ENCODE measurements at regions not wholly inside any gene's neighbourhood (a gene's known extent, or its start where the extent isn't known, plus 50 kb on each side); places are given as distances from the start of the nearest gene placed in this dataset.
"Not testable (repeated sequence)": the region's sequence is repeated elsewhere in the genome, so short reads cannot be mapped to it uniquely, and the experiment has no call there.

DNA sequence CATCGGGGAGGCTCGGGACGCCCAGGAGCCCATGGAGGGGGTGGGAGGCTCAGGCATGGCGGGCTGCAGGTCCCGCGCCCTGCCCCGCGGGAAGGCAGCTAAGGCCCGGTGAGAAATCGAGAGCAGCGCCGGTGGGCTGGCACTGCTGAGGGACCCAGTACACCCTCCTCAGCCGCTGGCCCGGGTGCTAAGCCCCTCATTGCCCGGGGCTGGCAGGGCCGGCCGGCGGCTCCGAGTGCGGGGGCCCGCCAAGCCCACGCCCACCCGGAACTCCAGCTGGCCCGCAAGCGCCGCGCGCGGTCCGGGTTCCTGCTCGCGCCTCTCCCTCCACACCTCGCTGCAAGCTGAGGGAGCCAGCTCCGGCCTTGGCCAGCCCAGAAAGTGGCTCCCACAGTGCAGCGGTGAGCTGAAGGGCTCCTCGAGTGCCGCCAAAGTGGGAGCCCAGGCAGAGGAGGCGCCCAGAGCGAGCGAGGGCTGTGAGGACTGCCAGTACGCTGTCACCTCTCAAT lies 195.0 kb upstream of the PIK3R1 start:
- not testable (repeated sequence) for DNase-seq

DNA sequence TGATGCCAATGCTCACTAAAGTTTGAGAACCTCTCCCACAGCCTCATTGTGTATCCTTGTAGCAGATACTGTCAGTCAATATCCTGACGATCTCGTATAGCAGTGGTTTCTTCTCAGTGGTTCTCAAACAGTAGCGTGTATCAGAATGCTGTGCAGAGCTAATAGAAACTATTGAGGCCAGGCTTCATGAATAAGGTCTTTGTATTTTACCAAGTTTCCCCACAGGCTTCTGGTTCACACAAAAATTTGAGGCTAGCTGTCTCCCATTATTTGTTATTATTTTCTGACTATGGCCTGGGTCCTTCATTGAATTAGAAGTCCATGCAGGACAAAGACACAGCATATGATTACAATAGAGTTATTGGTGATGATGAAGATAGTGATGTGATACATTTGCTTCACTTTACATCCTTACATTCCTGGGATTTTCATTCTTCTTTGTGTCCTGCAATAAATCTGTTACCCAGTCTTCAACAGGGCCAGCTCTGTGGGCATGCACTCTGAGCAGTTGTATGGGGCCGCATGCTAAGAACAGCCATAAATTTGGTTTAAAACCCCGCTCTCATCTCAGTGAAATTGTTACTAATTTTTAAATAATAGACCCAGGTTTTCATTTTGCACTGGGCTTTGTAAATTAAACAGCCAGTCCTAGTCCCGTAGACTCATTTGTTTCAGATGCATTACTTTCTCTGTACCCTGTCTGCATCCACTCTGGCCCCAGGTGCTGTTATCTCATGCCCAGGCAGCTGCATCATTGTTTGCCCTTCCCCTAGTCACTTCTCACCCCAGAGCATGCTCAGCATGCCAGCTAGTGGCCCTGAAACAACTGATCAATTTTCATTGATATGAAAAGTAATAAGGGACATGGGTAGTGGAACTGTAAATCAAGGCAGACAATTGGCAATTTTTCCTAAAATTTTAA lies 199.9 kb upstream of the PIK3R1 start:
- DNase-seq = no peak

DNA sequence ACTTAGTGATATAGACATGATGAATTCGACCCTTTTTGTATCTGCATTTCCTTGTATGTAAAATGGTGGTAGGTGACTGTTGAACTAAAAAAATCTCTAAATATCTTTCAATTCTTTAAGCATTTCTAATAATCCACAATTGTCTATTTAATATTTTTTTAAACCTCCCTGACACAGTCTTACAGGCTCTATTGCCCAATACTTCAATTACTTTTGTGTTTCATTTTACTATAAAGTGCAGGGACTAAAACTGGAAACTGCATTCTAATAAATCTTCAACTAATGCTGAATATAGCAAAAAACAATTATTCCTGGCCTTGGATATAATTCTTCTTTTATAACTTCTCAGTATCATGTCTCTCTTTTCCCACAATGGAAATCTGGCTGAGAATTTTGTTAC lies 202.7 kb upstream of the PIK3R1 start:
- no peak for DNase-seq

DNA sequence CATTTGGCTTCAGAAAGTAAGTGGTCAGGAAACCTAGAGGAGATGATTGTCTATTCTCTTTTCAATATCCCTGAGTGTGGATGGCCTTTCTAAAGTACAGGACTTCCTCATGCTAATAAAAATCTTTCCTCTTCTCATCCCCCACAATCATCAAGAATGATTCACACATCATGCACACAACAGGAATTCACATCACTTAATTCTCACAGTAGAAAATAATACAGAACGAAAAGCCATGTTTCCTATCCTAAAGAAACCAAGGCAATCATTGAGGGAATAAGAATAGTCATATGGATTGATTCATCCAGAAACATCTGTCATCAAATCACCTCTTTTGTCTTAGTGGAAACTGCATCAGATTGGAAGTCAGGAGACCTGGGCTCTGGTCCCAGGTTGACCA lies 203.1 kb upstream of the PIK3R1 start:
- no peak for DNase-seq

DNA sequence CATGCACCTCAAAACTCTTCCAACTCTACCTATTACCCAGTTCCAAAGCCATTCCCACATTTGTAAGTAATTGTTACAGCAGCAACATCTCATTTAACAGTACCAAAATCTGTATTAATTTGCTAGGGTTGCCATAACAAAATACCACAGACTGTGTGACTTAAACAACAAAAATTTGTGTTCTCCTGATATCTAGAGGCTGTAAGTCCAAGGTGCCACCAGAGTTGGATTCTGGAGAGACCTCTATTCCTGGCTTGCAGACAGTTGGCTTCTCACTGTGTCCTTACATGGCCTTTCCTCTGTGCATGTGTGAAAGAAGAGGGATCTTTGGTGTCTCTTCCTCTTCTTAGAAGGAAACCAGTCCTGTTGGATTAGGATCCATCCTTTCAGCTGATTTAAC lies 203.8 kb upstream of the PIK3R1 start:
- no peak for DNase-seq

DNA sequence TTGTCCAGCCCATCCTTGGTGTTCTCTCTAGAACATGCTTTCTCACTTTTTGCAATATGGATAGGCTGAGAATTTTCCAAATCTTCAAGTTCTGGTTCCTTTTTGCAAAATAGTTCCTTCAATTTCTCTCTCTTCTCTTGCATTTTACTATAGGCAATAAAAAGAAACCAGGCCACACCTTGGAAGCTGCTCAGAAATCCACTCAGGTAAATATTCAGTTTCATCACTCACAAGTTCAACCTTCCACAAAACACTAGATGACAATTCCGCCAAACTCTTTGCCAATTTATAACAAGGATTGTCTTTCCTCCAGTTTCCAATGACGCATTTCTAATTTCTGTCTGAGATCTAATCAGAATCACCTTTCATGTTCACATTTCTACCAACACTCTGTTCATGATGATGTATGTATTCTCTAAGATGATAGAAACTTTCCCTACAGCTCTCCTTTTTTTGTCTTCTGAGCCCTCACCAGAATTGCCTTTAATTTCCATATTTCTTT lies 204.2 kb upstream of the PIK3R1 start:
- no peak for DNase-seq

DNA sequence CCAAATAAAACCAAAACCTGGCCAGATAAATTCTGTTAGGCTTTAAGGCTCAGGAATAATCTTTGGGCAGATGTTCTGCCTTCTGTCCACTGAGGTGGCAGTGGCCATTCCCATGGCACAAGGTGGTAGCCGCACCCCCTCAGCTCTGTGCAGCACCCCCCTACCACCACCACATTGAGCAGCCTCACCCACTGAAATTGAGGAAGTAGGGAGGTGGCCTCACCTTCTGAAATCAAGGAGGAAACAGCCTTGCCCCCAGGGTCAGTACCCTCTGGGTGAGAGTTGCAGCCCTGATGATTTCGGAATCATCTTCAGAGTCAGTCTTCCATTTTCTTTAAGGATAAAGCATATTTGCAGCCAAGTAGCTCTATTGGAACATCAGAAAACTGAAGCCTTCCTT lies 204.8 kb upstream of the PIK3R1 start:
- DNase-seq = no peak

DNA sequence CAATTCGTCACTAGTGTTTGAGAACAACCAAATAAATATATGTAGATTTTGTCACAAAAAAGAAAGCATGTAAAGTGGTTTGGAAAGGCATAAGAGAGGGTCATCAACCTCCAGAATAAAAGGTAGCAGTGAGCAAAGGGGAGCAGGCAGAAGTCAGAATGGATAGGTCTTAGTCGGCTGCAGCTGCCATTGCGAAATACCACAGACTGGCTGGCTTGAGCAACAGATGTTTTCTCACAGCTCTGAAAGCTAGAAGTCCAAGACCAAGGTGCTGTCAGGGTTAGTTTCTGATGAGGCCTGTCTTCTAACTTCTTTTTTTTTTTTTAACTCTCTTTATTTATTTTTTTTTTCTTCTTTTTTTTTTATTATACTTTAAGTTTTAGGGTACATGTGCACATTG lies 208.1 kb upstream of the PIK3R1 start:
- no peak for DNase-seq

DNA sequence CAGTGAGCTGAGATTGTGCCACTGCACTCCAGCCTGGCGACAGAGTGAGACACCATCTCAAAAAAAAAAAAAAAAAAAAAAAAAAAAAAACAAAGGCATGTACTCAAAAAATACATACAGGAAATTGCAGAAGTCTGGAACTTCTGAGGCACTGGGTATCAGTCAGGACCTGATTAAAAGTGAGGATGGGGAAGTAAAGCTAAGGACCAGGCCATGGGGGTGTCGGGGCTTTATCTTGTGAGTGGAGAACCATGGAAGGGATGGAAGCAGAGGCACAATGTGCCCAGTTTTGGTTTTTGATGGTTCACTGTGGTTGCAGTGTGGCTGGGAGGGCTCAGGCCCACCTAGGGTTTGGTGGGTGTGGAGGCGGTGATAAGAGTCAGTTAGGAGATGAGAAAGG lies 212.7 kb upstream of the PIK3R1 start:
- no peak for DNase-seq

DNA sequence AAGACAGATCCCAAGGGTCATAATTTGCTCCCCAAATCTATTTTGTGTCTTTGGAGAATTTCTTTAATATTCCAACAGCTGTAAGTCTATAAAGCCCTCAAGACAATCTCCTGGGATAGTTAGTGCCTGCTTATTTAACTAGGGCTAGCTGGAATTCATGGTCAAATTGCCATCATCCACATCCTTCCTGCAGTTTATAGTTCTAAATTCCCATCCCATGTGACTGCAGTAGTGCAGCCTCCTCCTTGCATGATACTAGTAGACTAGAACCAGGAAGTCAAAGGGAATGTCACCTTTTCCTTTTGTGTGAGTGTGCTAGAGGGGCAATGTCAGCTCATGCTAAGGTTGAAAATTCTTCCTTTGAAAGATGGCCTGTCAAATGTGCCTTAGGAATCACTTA lies 214.8 kb upstream of the PIK3R1 start:
- DNase-seq = no peak

DNA sequence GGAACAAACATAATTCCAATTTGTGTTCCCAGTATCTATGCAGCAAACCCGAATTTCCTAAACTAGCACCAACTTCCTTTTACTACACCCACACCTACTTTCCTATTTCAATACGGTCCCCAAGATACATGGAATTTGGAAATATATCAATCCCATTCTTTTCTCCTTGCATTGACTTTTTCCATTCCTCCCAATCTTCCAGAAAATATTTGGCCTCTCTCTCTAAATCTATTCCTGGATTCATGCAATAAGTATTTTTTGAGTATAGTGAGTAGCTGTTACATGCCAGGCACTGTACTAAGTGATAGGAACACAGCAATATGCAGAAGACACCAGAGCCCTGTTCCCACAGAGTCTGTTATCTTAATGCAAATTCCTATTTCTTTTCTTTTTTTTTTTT lies 216.2 kb upstream of the PIK3R1 start:
- DNase-seq = no peak

DNA sequence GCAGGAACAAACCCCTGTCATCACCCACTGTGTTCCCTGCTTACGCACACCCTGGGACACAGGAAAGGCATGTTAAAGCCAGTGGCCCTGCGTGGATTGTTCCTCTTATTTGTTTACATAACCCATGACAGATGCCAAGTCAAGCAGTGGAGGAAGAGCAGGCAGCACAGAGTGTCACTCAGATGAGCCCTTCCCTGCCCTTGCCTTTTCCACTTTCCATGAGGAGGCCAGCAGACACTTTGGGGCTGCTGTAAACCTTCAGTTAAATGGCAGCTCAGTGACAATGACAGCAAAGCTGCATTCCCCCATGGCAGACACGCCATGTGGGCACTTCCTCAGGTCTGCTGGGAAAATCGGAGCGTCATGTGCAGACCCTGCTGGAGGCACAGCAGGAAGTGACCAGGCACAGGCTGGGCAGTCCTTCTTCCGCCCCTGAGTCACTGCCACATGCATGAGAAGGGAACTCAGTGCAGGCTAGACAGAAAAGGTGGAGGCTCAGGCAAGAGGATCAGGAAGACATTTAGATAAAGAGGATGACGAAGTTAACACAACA lies 216.8 kb upstream of the PIK3R1 start:
- no peak for DNase-seq

DNA sequence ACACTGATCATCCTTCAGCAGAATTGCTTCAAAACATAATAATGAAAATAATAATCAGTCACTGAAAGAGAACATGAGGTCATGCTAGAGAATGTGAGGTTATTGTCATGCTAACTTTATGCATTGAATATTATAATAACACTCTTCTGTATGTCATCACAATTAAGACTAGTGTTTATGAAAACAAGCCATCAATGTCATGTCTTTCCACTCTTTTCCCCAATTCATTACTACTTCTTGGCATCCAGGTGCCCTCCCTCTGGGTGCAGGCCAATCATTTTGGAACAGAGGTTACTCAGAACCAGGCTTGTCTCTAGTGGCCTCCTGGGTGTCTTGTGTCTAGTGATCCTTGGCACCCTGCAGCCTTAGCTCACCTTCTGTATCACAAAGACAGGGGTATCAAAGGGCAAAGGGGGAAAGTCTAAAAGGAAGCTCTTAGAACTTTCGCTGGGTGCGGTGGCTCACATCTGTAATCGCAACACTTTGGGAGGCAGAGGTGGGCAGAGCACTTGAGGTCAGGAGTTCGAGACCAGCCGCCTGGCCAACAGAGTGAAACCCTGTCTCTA lies 217.6 kb upstream of the PIK3R1 start:
- DNase-seq = no peak

DNA sequence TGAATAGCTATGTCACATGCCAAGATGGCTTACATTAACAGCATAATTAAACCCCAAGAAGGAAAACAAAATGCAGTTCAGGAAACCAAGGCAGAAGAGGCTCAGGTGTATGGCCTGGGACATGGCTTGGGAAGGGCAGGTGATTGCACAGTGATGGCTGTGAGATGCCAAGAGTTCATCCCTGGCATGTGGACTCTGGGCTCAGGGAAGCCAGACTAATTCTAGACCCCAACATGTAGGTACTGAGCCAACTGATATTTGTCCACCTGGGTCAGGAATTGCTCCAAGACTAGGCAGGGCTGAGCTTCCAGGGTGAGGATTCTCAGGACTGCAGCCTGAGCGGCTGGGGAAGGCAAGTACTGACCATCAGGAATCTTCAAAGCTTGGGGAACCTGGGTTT lies 218.4 kb upstream of the PIK3R1 start:
- DNase-seq = no peak

DNA sequence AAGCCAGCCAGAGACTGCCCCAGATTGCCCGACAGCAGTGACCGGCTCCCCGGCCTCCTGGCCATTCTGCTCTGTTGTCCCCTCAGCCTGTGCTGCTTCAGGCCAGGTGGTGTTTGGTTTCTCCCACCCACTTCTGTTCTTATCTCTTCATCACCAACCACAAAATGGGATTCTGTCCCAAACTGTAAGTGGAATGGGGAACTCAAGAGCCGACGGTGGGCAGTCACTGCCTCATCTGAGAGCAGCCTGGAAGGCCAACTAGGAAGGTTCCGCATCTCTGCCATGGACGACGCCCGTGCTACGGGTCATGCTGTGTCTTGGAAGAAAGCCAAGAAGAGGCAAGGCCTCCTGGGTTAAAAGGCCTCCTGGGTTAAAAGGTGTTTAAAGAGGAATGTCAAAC lies 219.0 kb upstream of the PIK3R1 start:
- no peak for DNase-seq

DNA sequence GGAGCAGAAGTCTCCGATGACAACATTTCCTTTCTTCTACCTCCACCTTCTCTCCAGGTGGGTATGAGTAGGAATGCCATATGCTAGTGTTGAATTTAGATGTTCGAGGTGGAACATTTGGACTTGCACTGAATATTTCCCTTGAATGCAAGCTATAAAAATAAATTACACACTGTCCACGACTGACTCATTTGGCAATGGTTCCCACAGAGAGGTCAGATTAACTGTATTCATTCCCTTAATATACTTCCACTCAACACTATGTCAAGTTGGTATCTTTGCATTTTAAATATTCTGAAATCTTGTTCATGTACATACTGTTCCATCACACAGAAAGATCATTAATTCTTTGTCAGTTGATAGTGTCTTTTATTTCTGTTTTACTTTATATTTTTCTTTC lies 222.6 kb upstream of the PIK3R1 start:
- no peak for DNase-seq

DNA sequence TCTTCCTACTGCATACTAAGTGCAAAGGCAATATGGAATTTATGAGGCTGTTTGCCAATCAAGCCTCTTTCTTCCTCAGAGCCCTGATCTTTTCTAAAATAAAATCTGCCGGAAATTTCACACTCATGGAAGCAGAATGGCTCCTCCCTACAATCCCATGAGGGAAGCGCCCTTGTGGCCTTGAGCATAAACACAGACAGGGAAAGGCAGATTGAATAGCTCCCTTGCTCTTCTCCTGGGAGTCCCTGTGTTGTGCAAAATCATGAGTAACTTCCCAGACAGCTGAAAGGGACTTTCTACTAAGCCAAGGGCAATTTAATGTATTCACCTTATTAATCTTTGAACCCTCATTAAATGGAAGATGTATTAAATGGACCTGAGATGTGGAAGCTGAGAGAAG lies 226.1 kb upstream of the PIK3R1 start:
- no peak for DNase-seq

DNA sequence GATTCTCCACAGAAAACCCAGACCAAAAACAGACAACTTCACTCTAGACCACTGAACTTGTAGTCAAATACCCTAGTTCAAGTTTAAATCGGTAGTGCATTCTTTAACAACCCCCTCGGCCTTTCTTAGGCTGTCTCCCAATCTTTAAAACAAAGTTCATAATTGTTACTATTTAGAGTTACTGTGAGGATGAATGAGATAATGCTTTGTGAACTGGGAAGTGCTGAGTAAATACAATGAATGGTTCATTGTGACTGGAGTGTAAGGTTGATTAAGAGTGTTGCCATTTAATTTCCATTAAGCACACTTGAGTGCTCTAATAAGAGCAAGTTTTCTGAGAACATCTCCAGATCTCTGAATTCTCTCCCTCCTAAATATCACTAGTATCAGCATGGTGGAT lies 228.8 kb upstream of the PIK3R1 start:
- DNase-seq = no peak

DNA sequence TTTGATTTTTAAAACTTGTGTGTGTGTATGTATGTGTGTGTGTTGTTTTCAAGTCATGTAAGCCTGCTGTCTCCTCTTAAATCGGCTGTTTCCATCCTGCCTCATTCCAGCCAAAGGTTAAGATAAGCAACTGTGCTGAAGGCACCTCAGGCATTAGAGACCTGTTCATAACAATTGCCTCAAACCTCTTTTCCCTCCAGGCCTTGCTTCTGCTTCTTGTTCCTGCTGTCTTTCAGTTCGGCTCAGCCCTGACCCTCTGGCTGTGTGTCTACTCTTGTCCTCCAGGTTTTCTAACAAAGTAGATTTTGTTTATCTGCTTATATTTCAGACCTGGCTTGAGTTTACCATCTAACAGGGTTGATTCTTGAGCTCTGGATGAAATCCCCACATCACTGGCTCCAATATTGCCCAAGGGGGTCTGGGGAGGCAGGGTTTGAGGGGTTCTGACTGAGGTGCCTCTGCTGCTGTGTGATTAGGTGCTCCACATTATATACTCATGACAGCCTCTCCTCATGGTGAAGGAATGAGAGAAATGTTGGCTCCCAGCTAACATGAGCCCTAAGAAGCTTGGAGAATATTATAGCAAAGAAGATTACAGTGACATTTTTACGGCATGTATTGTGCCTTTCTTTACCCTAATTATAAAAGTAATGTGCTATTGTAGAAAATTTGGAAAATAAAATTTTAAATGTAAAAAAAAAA lies 229.7 kb upstream of the PIK3R1 start:
- no peak for DNase-seq

DNA sequence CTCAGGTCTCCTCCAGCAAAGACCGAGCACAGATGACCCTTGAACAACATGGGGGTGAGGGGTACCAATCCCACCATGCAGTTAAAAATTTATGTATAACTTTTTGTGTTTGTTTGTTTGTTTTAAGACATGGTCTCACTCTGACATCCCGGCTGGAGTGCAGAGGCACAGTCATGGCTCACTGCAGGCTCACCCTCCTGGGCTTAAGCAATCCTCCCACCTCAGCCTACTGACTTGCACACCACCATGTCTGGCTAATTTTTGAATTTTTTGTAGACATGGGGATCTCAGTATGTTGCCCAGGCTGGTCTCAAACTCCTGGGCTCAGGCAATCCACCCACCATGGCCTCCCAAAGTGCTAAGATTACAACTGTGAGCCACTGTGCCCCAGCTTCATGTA lies 231.0 kb upstream of the PIK3R1 start:
- DNase-seq = no peak

DNA sequence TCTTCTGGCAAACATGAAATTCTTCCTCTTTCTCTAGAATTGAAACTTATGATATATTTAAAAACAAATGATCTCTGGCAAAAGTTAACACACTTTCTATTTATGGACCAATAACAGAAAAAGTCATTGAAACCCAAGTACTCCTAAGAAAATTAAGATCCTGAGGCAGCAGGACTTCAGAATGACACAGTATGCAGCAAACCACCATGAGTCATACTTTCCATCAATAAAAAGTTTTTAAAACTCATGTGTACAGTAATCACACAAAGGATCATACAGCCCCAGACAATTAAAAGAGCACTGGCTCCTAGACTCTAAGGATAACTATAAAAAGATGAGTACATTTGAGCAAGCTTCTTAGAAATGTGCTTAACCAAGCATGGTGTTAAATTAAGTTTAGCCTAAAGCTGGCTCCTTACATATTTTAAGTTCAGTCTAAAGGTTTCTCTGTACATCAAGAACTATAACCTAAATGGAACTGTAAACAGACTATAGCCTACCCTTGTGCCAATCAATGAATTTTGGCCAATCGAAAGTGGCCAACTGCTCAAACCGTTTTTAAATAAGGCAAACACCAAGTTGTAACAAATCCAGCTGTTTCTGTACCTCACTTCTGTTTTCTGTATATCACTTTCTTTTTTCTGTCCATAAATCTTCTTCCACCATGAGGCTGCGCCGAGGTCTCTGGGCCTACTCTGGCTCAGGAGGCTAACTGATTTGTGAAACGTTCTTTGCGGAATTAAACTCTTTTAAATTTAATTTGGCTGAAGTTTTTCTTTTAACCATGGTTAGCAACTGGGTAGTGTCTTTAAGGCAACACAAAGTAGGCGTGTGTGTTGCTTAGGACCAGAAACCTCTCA lies 232.1 kb upstream of the PIK3R1 start:
- no peak for DNase-seq

DNA sequence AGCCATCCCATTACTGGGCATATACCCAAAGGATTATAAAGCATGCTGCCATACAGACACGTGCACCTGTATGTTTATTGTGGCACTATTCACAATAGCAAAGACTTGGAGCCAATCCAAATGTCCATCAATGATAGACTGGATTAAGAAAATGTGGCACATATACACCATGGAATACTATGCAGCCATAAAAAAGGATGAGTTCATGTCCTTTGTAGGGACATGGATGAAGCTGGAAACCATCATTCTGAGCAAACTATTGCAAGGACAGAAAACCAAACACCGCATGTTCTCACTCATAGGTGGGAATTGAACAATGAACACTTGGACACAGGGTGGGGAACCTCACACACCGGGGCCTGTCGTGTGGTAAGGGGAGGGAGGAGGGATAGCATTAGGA lies 233.4 kb upstream of the PIK3R1 start:
- DNase-seq = not testable (repeated sequence)
